PC-9 (cell line): ENCODE measurements at regions not wholly inside any gene's neighbourhood (a gene's known extent, or its start where the extent isn't known, plus 50 kb on each side); places are given as distances from the start of the nearest gene placed in this dataset.

Experiments used
- EZH2 ChIP-seq: fragments of 200-600 bp; sonication (generic); IDR thresholded peaks from 2 replicates; pipeline ENCODE4 v1.8.0; 2017; ENCODE audit warnings: antibody characterized with exemption, low read depth
- TF ChIP-seq, protein P1 (sequence below): fragments of 200-600 bp; sonication (generic); conservative IDR thresholded peaks from 2 replicates; pipeline ENCODE4 v1.6.1; 2017; ENCODE audit warnings: mixed run types, antibody characterized with exemption, mild to moderate bottlenecking, moderate library complexity

DNA sequence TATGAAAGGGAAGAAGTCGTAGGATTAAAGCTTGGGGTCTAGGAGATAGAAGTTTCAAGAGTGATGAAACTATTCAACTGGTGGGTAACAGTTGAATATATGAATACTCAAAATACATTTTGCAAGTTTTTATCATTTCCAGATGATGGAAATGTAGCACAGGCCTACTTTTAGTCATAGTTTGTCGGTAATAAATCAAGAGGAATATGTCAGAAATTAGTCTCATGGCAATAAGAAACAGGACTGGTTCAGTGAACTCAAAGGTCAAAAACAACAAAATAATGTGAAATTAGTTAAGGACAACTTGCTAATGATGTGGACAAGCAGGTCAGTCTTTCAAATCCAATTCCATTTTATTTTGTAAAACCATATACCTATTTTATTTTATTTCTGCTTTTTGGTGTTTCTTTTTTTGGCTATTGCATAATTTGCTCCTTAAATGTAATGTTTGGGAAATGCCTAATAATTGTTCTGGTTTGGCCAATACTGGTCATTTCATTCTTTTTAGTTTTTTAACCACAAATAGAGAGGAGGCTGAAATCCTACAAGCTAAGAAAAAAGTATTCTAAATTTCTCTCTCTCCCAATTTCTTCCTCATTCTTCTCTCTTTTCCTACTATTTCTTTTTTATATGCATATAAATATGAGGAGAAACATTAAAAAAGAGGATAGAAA, 195.2 kb upstream of the ARHGEF26 start:
- TF ChIP-seq, protein P1, sequence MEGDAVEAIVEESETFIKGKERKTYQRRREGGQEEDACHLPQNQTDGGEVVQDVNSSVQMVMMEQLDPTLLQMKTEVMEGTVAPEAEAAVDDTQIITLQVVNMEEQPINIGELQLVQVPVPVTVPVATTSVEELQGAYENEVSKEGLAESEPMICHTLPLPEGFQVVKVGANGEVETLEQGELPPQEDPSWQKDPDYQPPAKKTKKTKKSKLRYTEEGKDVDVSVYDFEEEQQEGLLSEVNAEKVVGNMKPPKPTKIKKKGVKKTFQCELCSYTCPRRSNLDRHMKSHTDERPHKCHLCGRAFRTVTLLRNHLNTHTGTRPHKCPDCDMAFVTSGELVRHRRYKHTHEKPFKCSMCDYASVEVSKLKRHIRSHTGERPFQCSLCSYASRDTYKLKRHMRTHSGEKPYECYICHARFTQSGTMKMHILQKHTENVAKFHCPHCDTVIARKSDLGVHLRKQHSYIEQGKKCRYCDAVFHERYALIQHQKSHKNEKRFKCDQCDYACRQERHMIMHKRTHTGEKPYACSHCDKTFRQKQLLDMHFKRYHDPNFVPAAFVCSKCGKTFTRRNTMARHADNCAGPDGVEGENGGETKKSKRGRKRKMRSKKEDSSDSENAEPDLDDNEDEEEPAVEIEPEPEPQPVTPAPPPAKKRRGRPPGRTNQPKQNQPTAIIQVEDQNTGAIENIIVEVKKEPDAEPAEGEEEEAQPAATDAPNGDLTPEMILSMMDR, result no peak
- no peak for TF ChIP-seq EZH2
